Right ventricle myocardium inferior (tissue), 1 donor: ENCODE measurements at regions not wholly inside any gene's neighbourhood (a gene's known extent, or its start where the extent isn't known, plus 50 kb on each side); places are given as distances from the start of the nearest gene placed in this dataset.

Source experiments
- ATAC-seq: fragments of 200-7000 bp; cut with Tn5 transposase; one replicate; pipeline ENCODE4 v1.9.1; 2020; ENCODE audit warnings: mild to moderate bottlenecking, moderate library complexity
- DNase-seq: peaks from one replicate; pipeline ENCODE4 v3.0.0; 2021; ENCODE audit errors: missing footprints
- intact Hi-C: fragments of 100-400 bp; cut with DNase I; formaldehyde crosslinking; loops from one replicate; pipeline ENCODE4 v1.11.0; 2022
- donor health status: DM: no; HTN: yes; CAD: no; lungs with severe emphysema.

GRCh38 chr6:118410001-118410400 is 138.1 kb upstream of the PLN start:
- intact Hi-C loops: no loop called here
- ATAC-seq (no peak), DNase-seq (no peak)
